NT2/D1 (cell line): ENCODE measurements at regions not wholly inside any gene's neighbourhood (a gene's known extent, or its start where the extent isn't known, plus 50 kb on each side); places are given as distances from the start of the nearest gene placed in this dataset.
"Not testable (repeated sequence)": the region's sequence is repeated elsewhere in the genome, so short reads cannot be mapped to it uniquely, and the experiment has no call there.

Experiments used
- YY1 ChIP-seq: IDR thresholded peaks from 2 replicates; pipeline ENCODE4 v1.6.1; 2011; ENCODE audit not compliant: insufficient read length, insufficient read depth
- ZNF274 ChIP-seq: IDR thresholded peaks from 2 replicates; pipeline ENCODE4 v1.6.1; 2011; ENCODE audit warnings: mild to moderate bottlenecking, low read depth, low read length

DNA sequence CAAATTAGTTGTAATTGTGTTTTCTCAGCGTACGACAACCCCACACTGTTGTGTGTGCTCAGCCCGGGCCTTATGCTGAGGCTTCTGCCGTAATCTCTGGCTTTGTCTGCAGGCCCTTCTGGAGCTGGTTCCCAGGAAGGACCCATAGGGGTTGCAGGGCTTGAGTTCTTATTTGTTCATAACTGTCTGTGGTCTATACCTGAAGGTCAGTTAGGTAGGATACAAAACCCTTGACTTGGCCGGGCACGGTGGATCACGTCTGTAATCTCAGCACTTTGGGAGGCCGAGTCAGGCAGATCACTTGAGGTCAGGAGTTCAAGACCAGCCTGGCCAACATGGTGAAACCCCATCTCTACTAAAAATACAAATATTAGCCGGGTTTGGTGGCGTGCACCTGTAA, 1010.2 kb downstream of the BRD1 start:
- TF ChIP-seq ZNF274, YY1: not testable (repeated sequence)
